NCI-H460 (cell line): ENCODE measurements at regions not wholly inside any gene's neighbourhood (a gene's known extent, or its start where the extent isn't known, plus 50 kb on each side); places are given as distances from the start of the nearest gene placed in this dataset.

ENCODE experiments used
- DNase-seq: peaks from one replicate; pipeline ENCODE4 v3.0.0-alpha.2; 2016; ENCODE audit warnings: low read depth; ENCODE audit errors: extremely low read depth

DNA sequence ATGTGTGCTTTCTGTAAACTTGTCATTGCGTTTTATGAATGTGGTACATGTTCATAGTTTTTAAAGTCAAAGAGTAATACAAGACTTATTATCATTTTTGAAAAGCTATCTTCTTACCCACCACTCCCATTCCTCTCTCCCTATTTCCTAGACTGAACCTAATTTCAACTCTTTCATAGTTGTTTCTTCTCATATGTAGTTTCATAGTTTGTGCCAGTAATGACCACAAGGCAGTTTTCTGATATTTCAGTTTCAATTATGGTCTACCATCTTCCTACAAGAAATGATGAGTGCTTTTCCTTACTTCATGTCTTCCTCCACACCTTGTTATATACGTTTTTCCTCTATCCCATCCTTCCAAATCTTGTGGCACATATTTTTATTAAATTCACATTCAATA, 445.0 kb upstream of the GOLIM4 start:
- DNase-seq = no peak

DNA sequence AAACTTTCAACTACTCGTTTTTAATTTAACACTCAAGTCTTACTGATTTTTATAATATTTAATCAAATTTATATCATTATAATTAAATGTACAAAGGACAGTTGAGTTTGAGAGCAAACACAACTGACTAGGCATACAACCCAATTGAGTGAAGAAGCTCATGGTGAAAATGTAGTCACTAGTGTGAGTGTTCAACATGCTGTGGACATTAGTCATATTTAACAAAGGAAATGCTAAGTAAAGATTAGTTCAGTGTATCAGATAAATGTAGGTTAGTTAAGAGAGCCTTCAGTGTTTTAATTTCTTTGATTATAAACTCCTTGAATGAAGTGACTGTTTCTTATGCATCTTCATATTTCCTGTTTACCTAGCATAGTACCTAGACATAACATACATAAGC, 444.2 kb upstream of the GOLIM4 start:
- DNase-seq = no peak

DNA sequence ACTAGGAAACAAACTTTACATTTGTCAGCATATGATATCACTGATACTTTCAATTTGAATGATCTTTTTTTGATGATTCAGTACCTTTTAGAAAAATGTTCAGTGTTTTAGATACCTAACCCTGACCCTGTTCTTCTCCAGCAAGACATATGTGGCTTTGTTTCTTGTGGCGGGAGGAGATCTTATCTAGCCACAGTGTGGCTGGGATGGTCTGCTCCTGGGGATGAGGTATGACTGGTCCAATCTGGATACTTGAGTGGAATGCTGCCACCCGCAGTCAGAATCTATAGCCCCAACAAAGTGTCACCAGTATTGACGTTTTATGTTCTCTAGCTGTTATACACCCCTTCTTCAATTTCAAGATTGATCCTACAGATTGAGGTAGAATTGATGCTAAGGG, 439.0 kb upstream of the GOLIM4 start:
- DNase-seq = no peak

DNA sequence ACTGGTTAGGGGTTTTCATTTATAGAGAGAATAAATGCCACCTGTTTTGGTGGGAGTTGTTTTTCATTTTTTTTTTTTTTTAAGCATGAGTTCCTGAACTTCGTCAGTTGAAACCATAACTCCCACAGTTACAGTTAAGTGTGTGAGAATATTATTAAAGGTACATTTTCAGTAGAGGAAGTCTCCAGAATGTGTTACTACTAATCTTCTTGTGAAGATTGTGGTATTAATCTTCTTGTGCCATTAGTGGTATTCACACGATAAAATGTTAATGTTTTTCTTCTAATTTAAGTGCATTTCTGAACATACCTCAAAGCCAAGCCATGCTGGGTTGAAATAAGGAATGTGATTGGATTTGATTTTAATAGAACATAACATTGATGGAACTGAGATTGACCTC, 437.9 kb upstream of the GOLIM4 start:
- DNase-seq = no peak

DNA sequence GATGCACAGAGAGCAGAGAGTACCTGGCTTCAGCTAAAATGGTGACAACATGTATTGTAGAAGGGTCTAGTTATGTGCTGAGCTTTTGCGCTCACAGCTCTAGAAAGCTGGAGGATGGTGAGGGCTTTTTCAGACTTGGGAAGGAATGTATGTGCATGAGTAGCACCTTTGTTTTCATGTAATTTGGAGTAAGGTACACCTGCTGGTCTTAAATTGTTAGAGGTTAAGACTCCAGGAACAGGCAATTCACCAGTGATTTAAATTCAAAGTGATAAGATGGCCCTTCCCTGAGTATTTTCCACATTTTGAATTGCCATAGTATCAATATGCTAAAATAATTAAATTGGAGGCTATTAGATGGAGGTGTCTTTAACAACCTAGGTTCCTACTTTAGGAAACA, 436.4 kb upstream of the GOLIM4 start:
- DNase-seq = no peak

DNA sequence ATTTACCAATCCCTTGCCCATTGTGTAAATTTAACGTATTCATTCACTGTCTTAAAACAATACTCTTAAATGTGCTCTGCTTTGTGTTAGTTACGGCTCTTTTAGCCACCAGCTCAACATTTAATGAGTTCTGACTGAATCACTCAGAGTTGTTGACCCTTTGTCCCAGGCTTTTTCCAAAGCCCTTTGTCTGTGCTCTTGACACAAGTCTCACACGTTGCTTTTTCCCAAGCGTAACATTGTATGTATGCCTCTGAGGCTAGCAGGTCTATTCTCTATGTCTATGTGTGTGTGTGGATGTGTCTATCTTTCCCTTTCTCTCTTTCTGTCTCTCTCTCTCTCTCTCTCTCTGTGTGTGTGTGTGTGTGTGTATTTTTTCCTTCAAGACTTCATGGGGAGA, 435.4 kb upstream of the GOLIM4 start:
- DNase-seq = no peak

DNA sequence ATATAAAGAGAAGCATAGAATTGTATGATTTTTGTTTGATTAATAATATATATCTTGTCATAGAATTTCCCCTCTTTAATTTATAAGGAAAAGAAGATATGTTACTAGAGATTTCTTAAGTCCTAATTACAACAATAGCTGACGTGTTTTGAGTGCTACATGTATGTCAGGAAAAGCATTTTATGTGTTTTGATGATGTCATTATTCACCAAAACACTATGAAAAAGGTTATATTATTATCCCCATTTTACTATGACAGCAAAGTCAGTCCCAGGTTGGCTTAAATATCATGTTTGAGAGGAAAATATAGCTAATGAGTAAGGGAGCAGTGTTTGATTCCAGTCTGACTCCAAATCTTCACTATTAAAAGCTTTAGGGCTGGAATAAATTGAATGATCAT, 428.4 kb upstream of the GOLIM4 start:
- DNase-seq = no peak

DNA sequence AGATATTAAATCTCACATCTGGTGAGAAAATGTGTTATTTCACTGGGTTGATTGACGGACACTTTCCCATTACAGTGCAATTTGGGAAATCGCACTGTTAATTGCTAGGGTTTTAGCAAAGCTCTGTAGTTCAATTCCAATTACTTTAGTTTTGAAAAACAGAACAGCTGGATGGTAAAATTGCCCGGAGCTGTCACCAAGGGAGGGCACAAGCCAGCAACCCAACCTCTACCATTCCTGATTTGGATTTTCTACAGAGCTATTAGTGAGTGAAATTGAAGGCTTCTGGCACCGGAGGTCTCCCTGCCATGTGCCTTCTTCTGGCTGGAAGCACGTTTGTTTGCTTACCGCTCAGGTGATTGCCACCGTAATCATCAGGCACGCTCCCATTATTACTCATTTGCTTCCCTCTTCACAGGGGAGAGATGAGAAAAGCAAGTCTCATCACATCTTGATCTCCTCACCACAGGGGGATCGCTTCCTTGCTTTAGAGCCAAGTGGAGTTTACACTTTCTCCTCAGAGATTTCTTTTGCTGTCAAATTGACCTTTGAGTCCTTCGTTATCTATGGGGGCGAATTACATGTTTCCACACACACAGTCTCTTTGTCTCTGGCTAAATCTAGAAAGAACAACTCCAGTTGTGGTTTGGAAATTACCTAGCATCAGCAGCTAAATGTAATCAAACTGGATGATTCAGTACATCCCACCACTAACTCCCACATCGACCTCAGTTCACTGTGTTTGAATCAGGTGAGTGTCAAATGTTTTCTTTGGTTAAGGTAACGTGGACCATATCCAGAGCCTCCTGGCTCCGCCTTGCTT, 421.7 kb upstream of the GOLIM4 start:
- no peak for DNase-seq

DNA sequence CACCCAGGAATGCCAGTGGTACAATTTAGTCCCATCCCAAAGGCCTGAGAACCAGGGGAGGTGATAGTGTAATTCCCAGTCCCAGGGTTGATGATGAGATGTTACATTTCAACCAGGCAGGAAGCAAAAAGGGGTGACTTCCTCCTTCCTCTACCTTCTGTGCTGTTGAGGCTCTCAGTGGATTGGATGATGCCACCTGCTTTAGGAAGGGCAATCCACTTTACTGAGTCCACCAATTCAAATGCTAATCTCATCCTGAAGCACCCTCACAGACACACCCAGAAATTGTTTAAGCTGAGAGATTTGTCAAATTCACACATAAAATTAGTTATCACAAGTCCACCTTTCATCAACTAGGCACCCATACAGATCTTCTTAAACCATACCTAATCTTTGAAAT, 418.5 kb upstream of the GOLIM4 start:
- DNase-seq = no peak

DNA sequence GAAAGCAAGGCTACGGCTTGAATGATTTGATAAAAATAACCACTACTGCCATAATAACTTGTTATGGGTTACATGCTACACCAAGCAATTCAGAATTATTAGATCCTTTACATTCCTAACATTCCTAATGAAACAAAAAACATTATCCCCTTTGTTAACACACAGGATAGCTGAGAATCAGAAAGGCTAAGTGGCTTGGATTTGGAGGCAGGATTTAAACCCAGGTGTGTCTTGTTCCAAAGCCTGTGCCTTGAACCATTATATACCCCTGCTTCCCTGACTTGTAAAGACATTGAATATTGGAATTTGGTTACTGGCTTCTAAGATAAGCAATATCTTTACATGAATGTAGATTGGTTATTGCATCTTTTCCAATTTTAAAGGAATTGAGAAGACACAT, 417.1 kb upstream of the GOLIM4 start:
- no peak for DNase-seq

DNA sequence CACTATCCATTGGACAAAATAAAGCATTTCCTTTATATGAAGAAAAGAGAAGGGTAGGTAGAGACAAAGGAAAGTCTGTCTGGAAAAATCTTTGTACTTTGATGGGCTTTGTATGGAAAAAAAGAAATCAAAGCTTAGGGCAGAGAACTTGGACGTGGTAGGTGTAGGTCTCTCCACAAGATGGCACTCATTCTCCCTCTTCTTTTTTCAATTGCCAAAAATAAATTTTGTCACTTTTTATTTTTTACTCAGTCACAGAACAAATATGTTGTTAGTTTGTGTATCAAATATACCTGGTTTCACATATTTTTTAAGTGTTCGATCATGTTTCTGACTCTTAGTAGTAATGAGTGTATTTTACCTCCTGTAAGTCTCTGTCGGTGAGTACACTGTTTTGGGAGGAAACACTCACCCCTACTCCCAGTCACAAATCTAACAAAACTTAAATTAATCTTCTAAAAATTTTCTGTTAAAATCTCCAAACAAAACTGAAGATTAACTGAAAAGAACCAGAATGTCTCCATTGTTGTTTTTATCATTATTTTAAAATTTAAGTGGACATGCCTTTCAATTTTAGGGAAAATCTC, 415.8 kb upstream of the GOLIM4 start:
- no peak for DNase-seq

DNA sequence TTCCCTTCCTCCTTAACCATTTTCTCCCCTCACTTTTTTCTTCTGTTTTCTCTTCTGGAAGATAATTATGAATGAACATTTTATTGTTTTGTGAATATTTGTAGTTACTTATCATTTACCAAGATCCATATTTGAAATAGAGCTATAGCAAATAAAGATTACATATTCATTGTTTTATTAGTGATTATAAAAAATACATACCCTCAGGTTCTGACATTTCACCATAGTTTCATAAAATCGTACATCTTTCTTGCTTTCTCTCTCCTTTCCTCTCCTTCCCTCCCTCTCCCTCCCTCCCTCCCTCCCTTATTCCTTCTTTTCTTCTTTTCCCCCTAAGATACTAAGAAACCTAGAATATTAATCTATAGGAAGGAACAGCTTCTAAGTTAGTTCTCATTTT, 410.9 kb upstream of the GOLIM4 start:
- no peak for DNase-seq

DNA sequence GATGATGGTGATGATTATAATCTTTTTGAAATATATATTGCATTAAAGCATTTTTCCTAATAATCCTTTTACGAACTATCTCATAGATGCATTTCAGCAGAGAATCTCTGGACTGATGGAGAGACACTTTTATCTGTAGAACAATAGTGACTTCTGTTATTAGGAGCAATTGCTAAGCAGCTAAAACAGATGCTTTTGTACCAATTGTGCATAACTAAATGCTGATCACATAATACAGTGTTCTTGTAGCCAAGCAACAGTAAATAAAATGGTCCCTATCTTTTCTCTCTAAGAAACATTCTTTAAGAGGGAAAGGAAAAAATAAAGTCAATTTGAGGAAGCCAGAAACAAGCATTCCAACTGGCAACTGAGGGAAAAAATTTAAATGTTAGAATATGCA, 405.8 kb upstream of the GOLIM4 start:
- no peak for DNase-seq

DNA sequence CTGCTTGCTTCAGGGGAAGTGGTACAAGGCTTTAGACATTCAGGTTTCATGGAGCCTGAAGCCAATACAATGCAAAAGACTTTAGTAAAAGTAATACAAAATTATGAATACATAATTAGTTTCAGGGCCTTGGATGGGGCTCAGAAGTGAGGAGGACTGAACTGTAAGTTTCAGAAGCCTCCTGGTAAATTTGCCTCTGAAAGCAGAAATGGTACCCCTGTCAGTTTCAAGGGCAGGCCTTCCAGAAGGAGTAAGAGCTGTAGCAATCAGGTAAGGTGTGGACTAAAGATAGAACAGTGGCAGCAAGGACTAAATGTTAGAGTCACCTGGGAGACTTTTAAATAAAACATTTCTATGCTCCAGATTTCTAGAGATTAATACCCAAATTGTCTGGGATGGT, 402.5 kb upstream of the GOLIM4 start:
- no peak for DNase-seq

DNA sequence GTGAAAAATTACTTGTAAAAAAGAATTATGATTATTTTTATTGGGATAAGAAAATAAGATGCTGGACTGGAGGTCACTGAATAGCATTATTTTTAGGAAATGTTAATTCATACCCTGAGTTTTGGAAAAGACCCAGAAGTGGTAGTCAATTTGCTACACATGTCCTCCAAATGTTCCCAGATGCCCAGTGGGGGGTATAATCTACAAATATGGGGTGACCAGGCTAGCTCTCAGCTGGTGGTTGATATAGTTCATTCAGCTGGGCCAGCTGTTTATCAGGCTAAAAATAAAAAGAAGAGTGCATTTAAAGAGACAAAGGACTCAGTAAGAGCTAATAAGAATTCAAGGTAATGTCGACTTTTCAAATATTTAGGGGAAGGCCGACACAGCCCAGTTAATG, 402.0 kb upstream of the GOLIM4 start:
- DNase-seq = no peak

DNA sequence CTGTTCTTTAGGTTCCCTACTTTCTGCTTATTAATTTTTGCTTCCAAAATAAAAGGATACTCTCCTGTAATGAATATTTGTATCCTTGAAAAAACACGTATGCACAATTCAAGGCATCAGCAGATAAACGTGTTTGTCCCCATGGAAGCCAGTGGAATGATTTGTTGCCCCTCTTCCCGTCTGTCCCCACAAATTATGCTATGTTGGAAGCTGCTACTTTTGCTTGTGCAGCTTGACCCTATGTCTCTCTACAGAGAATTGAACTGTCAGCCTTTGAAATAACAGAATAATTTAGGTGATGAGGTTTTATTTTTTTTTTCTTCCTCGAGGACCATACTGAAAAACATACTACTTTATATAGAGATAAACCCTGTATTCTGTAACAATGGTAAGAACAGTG, 401.5 kb upstream of the GOLIM4 start:
- no peak for DNase-seq

DNA sequence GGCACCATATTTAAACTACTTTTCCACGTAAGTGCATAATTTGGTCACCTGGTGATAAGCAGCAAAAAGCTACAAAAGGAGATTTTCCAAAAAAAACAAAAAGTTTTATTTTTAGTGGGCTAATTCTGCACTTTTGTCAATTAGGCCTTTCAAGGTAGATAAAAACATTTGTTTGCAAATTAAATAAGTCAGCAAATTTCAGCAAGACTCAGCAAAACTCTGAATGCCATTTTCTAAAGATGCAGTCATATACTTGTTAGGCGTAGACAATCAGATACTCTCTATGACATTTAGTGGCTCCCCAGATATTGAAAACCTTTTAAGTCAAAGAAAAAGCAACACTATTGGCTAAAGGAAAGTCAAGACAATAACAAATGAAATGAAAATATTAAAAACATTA, 400.2 kb upstream of the GOLIM4 start:
- no peak for DNase-seq

DNA sequence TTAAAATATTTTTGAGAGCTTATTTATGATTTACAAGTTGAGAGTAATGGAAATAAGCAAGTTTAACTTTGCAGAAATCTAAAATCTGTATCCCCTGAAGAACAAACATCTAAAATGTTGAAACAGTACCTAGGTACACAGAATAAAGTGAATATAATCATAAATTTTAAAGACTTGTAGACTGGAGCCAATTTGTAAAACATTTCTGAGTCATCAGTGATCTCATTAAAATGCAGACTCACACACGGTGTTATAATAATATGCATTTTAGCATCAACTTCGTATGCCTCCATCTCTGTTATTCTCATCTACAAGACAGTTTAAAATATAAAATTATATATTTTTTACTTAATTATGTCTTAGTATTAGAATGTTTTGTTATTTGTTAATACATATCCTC, 399.5 kb upstream of the GOLIM4 start:
- DNase-seq = no peak

DNA sequence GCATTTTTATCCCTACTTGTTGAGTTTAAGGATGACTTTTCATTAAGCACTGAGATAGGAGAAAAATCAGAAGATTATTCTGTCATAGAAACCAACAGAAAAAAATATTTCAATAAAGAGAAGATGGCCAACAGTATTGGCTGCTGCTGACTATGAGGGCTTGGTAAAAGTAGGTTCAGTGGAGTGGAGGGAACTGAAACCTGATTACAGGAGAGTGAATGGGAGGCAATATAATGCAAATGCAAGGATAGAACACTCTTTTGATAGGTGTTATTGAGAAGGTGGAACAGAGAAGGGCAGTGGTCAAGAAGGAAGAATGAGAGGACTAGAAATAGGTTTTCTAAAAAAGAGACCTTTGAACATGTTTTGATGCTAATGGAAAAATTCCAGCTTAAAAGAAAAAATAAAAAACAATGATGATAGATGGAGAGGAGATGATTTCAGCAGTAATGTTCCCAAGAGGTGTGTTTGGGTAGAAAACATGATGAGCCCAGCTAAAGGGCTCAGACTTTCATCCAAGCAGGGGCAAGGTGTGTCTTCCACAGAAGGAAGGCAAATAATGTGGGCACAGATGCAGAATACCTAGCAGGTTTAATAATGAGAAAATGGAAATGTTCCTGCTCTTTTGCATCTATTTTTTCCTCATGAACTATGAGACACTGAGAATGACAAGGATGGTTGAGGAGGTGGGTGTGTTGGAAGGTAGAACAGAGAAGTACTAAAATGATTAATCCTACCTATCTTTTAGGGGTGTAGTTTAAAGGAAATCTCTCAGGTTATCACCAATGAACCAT, 397.9 kb upstream of the GOLIM4 start:
- DNase-seq = no peak

DNA sequence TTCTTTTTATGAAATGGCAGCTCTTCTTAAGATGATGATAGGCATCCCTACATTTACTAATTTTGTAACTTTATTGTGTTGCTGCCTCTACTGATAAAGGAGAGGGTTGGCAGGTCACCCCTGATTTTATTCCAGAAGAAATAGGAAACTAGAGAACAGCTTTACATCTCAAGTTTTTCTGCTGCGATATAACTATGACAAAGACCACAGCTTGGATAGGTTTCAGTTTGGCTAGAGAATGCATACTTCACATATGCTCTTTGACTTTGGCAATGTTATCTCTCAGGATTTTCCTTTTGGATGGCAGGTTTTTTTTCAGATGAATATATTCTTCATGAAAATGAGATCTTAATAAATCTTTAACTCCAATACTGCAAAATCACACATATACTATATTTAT, 395.3 kb upstream of the GOLIM4 start:
- DNase-seq = no peak

DNA sequence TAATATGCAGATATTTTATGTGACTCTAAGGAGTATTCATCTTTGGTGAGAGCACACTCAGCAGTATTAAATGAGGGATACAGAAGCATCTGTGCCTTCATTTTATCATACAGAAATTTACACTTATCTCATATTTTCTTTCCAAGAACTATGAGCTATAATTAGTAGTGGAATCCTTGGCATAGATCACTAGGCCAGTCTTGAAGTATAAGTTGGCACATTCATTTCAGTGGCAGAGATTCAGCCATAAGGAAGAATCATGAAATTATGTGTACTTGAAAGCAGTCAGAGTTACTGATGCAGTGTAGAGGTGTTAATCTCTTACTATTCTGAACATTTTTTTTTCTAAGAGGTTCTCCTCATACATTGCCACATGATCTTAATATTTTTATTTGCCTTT, 393.6 kb upstream of the GOLIM4 start:
- DNase-seq = no peak

DNA sequence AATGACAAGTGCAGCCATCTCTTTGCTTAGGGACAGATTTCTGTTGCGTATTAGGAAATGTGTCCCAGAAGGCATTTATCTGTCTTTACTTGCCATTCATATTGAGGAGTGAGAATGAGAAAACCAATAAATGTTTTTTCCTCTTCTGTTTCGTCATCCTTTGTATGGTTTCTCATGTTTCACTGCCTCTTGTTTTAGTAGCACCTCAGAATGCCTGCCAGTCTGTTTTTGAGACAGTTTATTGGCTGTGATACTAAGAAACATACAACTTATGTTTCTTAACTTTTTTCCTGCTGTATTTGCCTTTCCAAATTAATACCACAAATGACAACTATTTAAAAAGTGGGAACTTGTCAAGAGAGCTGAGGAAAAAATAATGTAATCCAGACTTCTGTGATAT, 390.2 kb upstream of the GOLIM4 start:
- DNase-seq = no peak
